NB4 (cell line): ENCODE measurements at regions not wholly inside any gene's neighbourhood (a gene's known extent, or its start where the extent isn't known, plus 50 kb on each side); places are given as distances from the start of the nearest gene placed in this dataset.

Experiments
- CTCF ChIP-seq: IDR thresholded peaks from one replicate; pipeline ENCODE4 v1.5.1; 2012; ENCODE audit warnings: low read depth, low read length
- MAX ChIP-seq: IDR thresholded peaks from 2 replicates; pipeline ENCODE4 v1.6.1; 2011; ENCODE audit warnings: low read depth, low read length
- MYC ChIP-seq: IDR thresholded peaks from 2 replicates; pipeline ENCODE4 v1.6.1; 2011; ENCODE audit warnings: low read depth, low read length
- POLR2A ChIP-seq: IDR thresholded peaks from 2 replicates; pipeline ENCODE4 v1.6.1; 2011; ENCODE audit warnings: mild to moderate bottlenecking; ENCODE audit not compliant: insufficient read length; ENCODE audit errors: extremely low read depth

DNA sequence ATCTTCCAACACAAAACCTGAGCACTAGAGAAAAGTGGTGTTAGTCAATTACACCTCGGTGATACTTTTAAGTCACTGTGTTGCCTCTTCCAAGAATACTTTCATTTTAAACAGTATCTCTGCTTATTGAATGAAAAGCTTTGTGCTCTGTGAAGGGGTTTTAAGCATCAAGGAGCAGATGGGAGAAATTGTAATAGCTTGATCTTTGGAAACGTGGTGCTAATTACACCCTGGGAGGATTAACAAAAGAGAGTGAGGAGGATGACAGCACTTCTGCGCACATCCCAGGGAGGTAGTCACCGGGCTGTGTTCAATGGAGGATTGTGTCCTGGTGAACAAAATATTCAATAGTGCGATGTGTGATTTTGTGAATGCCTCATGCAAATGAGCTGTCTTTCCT lies 477.4 kb upstream of the ADAMTS16 start:
- TF ChIP-seq CTCF: no peak
- TF ChIP-seq MAX: no peak
- no peak for TF ChIP-seq POLR2A
- no peak for TF ChIP-seq MYC
